Sigmoid colon (tissue), 6 donors: ENCODE measurements at regions not wholly inside any gene's neighbourhood (a gene's known extent, or its start where the extent isn't known, plus 50 kb on each side); places are given as distances from the start of the nearest gene placed in this dataset.

Source experiments
- DNase-seq: peaks from one replicate; pipeline ENCODE4 v3.0.0-alpha.2; 2019
- H3K27ac ChIP-seq, 4 donors: fragments of 200-600 bp; sonication (generic); one replicate each; pipeline ENCODE4 v1.5.1; 2016 to 2019; ENCODE audit warnings: mild to moderate bottlenecking in 1 of 4
- H3K27me3 ChIP-seq, 3 donors: fragments of 200-600 bp; sonication (generic); one replicate each; pipeline ENCODE4 v1.5.1; 2019; ENCODE audit warnings: mild to moderate bottlenecking in 1 of 3
- H3K36me3 ChIP-seq, 4 donors: fragments of 200-600 bp; sonication (generic); one replicate each; pipeline ENCODE4 v1.5.1; 2016 to 2019
- H3K4me1 ChIP-seq, 4 donors: fragments of 200-600 bp; sonication (generic); one replicate each; pipeline ENCODE4 v1.5.1; 2017 to 2019
- H3K4me3 ChIP-seq, 4 donors: fragments of 200-600 bp; sonication (generic); one replicate each; pipeline ENCODE4 v1.5.1; 2017 to 2019; ENCODE audit warnings: mild to moderate bottlenecking in 2 of 4, moderate library complexity in 1 of 4
- H3K9me3 ChIP-seq, 4 donors: fragments of 200-600 bp in 3 of 4; sonication (generic) in 3 of 4; one replicate each; pipeline versions ENCODE4 v1.5.1 to v1.6.1; 2013 to 2019
- EP300 ChIP-seq, 4 donors: sonication (generic); formaldehyde crosslinking; IDR thresholded peaks; one replicate each; pipeline ENCODE4 v1.6.1; 2017; ENCODE audit warnings: antibody characterized with exemption in 4 of 4
- POLR2A ChIP-seq, 2 donors: fragments of 450-650 bp; IDR thresholded peaks; one replicate each; pipeline ENCODE4 v1.6.1; 2016; ENCODE audit warnings: antibody characterized with exemption in 2 of 2, mild to moderate bottlenecking in 2 of 2, moderate library complexity in 2 of 2
- POLR2AphosphoS5 ChIP-seq, 4 donors: sonication (generic); formaldehyde crosslinking; IDR thresholded peaks; one replicate each; pipeline ENCODE4 v1.6.1; 2017; ENCODE audit warnings: antibody characterized with exemption in 4 of 4
- WGBS, 2 donors: extraction: QIAGEN DNeasy Blood & Tissue Kit; methylation state at CpG; one replicate each; pipeline ENCODE4 v1.1.7; 2013; 5-methylcytosine and 5-hydroxymethylcytosine counted together
- intact Hi-C: fragments of 100-400 bp; cut with DNase I; formaldehyde crosslinking; loops from one replicate; pipeline ENCODE4 v1.15.1; 2023
- TF ChIP-seq, protein P1 (sequence below), 4 experiments: fragments of 450-650 bp in 3 of 4; fragments of 200-600 bp in 1 of 4; IDR thresholded peaks; one replicate each; pipeline ENCODE4 v1.5.1; 2016 to 2019; ENCODE audit warnings: antibody characterized with exemption in 4 of 4, mild to moderate bottlenecking in 3 of 4, moderate library complexity in 2 of 4
- donor health status: healthy with polysubstance abuse.
- donor health status: healthy.

DNA sequence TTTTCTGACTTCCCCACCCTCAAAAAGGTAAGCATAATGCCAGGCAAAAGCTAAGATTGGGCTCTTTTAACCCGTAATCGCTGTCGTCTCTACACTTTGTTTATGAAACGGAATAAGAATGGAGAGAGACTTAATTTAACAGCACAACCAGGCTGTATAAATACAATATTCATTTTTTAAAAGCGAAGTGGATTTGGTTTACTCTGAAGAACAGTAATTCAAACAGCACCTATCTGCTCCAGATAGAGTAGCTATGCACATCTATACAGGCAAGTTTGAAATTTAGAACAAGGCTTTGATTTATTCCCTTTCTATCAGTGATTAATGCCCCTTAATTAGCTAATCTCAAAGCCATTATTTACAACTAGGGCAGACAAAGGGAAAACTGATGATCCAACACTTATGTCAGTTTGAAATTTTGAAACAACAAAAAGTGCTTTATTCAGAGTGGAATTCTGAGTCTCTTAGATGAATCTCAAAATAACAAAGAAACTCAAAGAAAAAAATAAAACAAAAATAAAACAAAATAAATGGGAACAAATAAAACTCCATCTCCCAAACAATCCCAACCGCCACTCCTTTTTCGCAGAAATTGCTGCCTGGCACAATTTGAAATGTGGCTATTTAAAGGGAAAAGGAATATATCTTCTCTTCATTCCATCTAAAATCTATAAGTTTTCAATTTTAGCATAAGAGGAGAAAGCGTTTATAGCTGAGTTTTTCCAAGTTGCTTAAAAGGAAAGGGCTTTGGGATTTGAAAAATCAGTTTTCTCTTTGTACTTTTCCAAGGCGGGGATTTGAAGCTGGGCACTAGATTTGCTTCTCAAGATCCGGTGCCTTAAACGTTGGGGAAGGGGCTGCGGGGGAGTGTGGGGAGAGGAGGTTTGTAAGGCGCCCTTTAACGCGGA, 298.6 kb downstream of the PARP8 start:
- intact Hi-C loops, result loop anchor here (5.0 to 10.0 kb wide), 2 partner anchors 420 to 1042 kb away; partner anchors contain the start of gene ISL1
- Histone ChIP-seq H3K36me3 (no peaks in the 10 kb centered on the region), H3K27ac (no peak overlapping the region), H3K4me1 (peaks cover 0 to 35% (median 22%) of the 10 kb centered on the region in 4 donors), H3K27me3 (peaks cover 22 to 82% (median 36%) of the 10 kb centered on the region in 3 donors), H3K4me3 (no peak overlapping the region), H3K9me3 (no peaks in the 10 kb centered on the region)
- WGBS, 2 donors, result 51 to 66% methylated on average over 15 of the region's 15 CpGs
- no peak for DNase-seq
- TF ChIP-seq EP300 (IDR thresholded peaks at IDR 0.05) (no peak), POLR2A (IDR thresholded peaks at IDR 0.05) (no peak), POLR2AphosphoS5 (IDR thresholded peaks at IDR 0.05) (no peak)
- TF ChIP-seq, protein P1, sequence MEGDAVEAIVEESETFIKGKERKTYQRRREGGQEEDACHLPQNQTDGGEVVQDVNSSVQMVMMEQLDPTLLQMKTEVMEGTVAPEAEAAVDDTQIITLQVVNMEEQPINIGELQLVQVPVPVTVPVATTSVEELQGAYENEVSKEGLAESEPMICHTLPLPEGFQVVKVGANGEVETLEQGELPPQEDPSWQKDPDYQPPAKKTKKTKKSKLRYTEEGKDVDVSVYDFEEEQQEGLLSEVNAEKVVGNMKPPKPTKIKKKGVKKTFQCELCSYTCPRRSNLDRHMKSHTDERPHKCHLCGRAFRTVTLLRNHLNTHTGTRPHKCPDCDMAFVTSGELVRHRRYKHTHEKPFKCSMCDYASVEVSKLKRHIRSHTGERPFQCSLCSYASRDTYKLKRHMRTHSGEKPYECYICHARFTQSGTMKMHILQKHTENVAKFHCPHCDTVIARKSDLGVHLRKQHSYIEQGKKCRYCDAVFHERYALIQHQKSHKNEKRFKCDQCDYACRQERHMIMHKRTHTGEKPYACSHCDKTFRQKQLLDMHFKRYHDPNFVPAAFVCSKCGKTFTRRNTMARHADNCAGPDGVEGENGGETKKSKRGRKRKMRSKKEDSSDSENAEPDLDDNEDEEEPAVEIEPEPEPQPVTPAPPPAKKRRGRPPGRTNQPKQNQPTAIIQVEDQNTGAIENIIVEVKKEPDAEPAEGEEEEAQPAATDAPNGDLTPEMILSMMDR (IDR thresholded peaks at IDR 0.05), result no peak

DNA sequence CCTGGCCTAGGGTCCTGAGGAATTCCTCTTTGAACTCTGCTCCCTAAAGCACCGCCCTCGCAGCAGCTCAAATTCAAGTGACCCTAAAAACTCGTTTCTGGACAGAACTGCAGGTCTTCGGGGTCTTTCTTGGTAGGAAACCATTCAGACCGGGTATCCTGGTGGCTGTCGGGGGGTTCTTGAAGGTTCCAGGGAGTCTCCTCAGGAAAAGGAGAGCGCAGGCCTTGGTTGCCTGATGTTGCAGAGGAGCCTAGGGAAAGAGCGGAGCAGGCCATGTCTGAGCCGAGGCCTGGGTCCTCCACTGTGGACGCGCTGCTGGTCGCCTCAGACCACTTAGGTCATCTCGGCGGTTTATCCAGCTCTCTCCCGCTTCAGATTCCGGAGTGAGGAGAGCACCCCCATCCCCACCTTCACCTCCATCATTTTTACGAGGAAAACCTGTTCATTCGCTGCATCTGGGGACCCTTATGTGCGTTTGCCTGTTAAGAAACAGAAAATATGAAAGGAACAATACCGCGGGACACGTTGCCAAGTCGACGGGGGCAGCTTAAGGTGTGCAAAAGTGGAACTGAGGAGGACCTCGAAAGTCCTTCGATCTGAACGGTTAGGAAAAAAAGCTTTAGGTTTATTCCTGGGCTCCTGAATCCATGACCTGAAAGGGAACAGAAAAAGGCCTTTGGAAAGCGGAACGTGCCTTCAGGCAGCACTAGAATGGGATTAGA, 299.4 kb downstream of the PARP8 start:
- 32 to 46% methylated on average over 29 of the region's 29 CpGs for WGBS, 2 donors
- no peak for DNase-seq
- Histone ChIP-seq H3K4me1 (peaks cover 0 to 35% (median 22%) of the 10 kb centered on the region in 4 donors), H3K36me3 (no peaks in the 10 kb centered on the region), H3K9me3 (no peaks in the 10 kb centered on the region), H3K4me3 (no peak overlapping the region), H3K27me3 (peaks cover 22 to 90% (median 40%) of the 10 kb centered on the region in 3 donors), H3K27ac (no peak overlapping the region)
- no peak for TF ChIP-seq EP300 (IDR thresholded peaks at IDR 0.05)
- TF ChIP-seq POLR2AphosphoS5 (IDR thresholded peaks at IDR 0.05), result no peak
- TF ChIP-seq, protein P1 (IDR thresholded peaks at IDR 0.05), result no peak
- no peak for TF ChIP-seq POLR2A (IDR thresholded peaks at IDR 0.05)
- intact Hi-C loops, result loop anchor here (10.0 kb wide), 1 partner anchor 419 kb away; the partner anchor contains the start of gene ISL1

DNA sequence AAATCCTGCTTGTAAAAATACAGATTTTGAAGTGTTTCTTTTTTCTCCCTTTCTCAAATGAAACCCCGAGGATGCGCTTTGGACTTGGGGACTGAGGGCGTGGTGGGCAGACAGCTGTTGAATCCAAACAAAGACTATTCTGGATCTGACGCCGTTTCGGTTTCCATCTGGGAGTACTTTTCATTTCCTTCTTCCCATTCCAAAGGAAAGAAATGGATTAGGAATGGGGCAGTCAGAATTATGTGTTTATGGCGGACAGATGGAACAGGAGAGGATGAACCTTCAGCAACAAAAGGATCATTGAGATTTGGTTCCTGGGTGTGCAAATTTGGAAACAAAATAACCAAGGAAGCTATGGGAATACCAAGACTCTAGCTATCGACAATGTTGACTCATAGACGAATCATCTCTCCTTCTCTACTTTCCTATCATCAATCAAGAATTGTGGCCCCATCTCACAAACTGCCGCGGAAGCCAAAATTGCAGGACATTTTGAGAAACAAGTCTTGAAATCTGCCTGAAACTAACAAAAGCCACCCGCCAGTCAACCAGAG, 300.6 kb downstream of the PARP8 start:
- Histone ChIP-seq H3K27ac (peak overlapping the region in 1 of 4 donors; percentile 46), H3K36me3 (no peaks in the 10 kb centered on the region), H3K9me3 (no peaks in the 10 kb centered on the region), H3K4me1 (peaks cover 0 to 35% (median 22%) of the 10 kb centered on the region in 4 donors), H3K27me3 (peaks cover 22 to 94% (median 40%) of the 10 kb centered on the region in 3 donors), H3K4me3 (peak overlapping the region; percentile 23 to 42 (median 41))
- 6 to 7% methylated on average over 12 of the region's 12 CpGs for WGBS, 2 donors
- TF ChIP-seq, protein P1 (IDR thresholded peaks at IDR 0.05), result no peak
- TF ChIP-seq POLR2A (IDR thresholded peaks at IDR 0.05), result no peak
- no peak for TF ChIP-seq POLR2AphosphoS5 (IDR thresholded peaks at IDR 0.05)
- TF ChIP-seq EP300 (IDR thresholded peaks at IDR 0.05), result no peak
- DNase-seq, result no peak
- intact Hi-C loops, result loop anchor here (10.0 kb wide), 1 partner anchor 418 kb away; the partner anchor contains the start of gene ISL1

DNA sequence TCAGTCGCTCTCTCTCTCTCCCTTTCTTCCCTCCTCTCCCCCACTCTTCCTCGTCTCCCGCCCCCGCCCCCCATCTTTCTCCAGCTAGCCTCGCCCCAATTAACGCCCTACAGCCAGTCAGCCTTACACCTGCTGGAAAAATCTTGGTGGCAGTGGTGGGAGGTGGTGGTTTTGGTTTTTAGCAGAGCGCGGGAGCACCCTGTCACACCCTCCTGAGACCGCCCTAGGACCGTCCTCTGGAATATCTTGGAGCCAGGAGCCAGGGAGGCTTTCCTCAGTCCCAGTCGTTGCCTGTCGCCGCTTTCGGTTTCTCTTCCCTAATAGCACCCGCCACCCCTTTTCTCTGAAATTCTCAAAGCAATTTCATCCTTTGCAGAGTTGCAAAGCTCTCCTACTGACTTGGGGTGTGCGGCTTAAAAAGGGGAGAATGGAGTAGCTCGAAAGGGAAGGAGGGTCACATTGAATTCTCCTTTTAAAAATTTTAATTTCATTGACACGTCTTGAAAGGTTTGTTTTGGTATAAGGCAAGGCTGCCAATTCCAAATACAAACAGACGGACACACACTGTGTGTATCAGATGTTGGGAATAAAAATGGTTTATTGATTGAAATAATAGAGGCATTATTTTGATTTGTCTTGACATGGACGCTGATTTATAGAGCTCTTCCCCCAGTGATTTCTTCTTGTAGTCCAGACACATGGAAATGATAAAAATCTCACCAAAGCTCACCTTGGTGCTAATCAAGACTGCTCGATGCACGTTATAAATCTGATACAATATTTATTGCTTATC, 301.3 kb downstream of the PARP8 start:
- H3K27ac ChIP-seq, result peak overlapping the region in 1 of 4 donors; percentile 46
- peak overlapping the region; percentile 23 to 42 (median 41) for H3K4me3 ChIP-seq
- WGBS, 2 donors, result 3 to 4% methylated on average over 22 of the region's 22 CpGs
- H3K36me3 ChIP-seq, result no peaks in the 10 kb centered on the region
- no peaks in the 10 kb centered on the region for H3K9me3 ChIP-seq
- intact Hi-C loops, result loop anchor here (10.0 kb wide), 1 partner anchor 417 kb away; the partner anchor contains the start of gene ISL1
- DNase-seq, result no peak
- TF ChIP-seq, protein P1 (IDR thresholded peaks at IDR 0.05), result no peak
- TF ChIP-seq EP300 (IDR thresholded peaks at IDR 0.05) (no peak), POLR2A (IDR thresholded peaks at IDR 0.05) (no peak), POLR2AphosphoS5 (IDR thresholded peaks at IDR 0.05) (no peak)
- H3K27me3 ChIP-seq, result peaks cover 22 to 88% (median 40%) of the 10 kb centered on the region in 3 donors
- H3K4me1 ChIP-seq, result peaks cover 0 to 35% (median 22%) of the 10 kb centered on the region in 4 donors
